GM18519 (cell line): ENCODE measurements at regions not wholly inside any gene's neighbourhood (a gene's known extent, or its start where the extent isn't known, plus 50 kb on each side); places are given as distances from the start of the nearest gene placed in this dataset.

Source experiments
- ATAC-seq: cut with Tn5 transposase; IDR thresholded peaks from one replicate; pipeline ENCODE4 v1.9.1; 2021; ENCODE audit warnings: mild to moderate bottlenecking, moderate library complexity; ENCODE audit not compliant: unreplicated experiment, low FRiP score

GRCh38 chr3:63193647-63194046 lies 84.5 kb upstream of the SYNPR start:
- no peak for ATAC-seq

GRCh38 chr3:63199606-63200005 lies 78.5 kb upstream of the SYNPR start:
- ATAC-seq: no peak

- no peak for ATAC-seq
Observed at GRCh38 chr3:63202529-63202928, 75.6 kb upstream of the SYNPR start.

GRCh38 chr3:63207066-63207590 lies 71.0 kb upstream of the SYNPR start:
- ATAC-seq: no peak

GRCh38 chr3:63228087-63228486 lies 50.0 kb upstream of the SYNPR start:
- no peak for ATAC-seq
